GM23338 (cell line): ENCODE measurements at regions not wholly inside any gene's neighbourhood (a gene's known extent, or its start where the extent isn't known, plus 50 kb on each side); places are given as distances from the start of the nearest gene placed in this dataset.

ENCODE experiments used
- EZH2 ChIP-seq: fragments of 200-600 bp; sonication (generic); IDR thresholded peaks from one replicate; pipeline ENCODE4 v1.8.0; 2017; ENCODE audit warnings: antibody characterized with exemption, mild to moderate bottlenecking, low read depth; ENCODE audit not compliant: unreplicated experiment
- EZH2phosphoT487 ChIP-seq: fragments of 200-600 bp; sonication (generic); IDR thresholded peaks from one replicate; pipeline ENCODE4 v1.8.1; 2018; ENCODE audit warnings: antibody characterized with exemption; ENCODE audit not compliant: unreplicated experiment
- JUNB ChIP-seq: IDR thresholded peaks from one replicate; pipeline ENCODE4 v1.6.1; 2016; ENCODE audit warnings: antibody characterized with exemption; ENCODE audit not compliant: unreplicated experiment
- POLR2AphosphoS5 ChIP-seq: IDR thresholded peaks from 2 replicates; pipeline ENCODE4 v1.6.1; 2016; ENCODE audit warnings: antibody characterized with exemption, low read depth
- REST ChIP-seq: IDR thresholded peaks from one replicate; pipeline ENCODE4 v1.6.1; 2018; ENCODE audit warnings: antibody characterized with exemption; ENCODE audit not compliant: unreplicated experiment
- STAT1 ChIP-seq: IDR thresholded peaks from one replicate; pipeline ENCODE4 v1.6.1; 2016; ENCODE audit warnings: antibody characterized with exemption; ENCODE audit not compliant: unreplicated experiment
- TF ChIP-seq, protein P1 (sequence below), 2 experiments: fragments of 200-600 bp in 1 of 2; sonication (generic) in 1 of 2; conservative IDR thresholded peaks; 2 replicates each; pipeline versions ENCODE4 v1.5.1 to v1.6.1; 2016 to 2017; ENCODE audit warnings: antibody characterized with exemption in 2 of 2, low read depth in 2 of 2, mild to moderate bottlenecking in 2 of 2, moderate library complexity in 1 of 2

- no peak for TF ChIP-seq EZH2
- TF ChIP-seq, protein P1, sequence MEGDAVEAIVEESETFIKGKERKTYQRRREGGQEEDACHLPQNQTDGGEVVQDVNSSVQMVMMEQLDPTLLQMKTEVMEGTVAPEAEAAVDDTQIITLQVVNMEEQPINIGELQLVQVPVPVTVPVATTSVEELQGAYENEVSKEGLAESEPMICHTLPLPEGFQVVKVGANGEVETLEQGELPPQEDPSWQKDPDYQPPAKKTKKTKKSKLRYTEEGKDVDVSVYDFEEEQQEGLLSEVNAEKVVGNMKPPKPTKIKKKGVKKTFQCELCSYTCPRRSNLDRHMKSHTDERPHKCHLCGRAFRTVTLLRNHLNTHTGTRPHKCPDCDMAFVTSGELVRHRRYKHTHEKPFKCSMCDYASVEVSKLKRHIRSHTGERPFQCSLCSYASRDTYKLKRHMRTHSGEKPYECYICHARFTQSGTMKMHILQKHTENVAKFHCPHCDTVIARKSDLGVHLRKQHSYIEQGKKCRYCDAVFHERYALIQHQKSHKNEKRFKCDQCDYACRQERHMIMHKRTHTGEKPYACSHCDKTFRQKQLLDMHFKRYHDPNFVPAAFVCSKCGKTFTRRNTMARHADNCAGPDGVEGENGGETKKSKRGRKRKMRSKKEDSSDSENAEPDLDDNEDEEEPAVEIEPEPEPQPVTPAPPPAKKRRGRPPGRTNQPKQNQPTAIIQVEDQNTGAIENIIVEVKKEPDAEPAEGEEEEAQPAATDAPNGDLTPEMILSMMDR (conservative IDR thresholded peaks at IDR 0.05; ENCODE audit: low read depth in 2 of 2), result no peak
- no peak for TF ChIP-seq EZH2phosphoT487
- no peak for TF ChIP-seq REST
- no peak for TF ChIP-seq POLR2AphosphoS5
- TF ChIP-seq STAT1, result no peak
- no peak for TF ChIP-seq JUNB
These were observed 128.2 kb upstream of the PTPN1 start for GRCh38 chr20:50381771-50382593.
